ENCODE measurements at regions not wholly inside any gene's neighbourhood (a gene's known extent, or its start where the extent isn't known, plus 50 kb on each side); places are given as distances from the start of the nearest gene placed in this dataset.

DNA sequence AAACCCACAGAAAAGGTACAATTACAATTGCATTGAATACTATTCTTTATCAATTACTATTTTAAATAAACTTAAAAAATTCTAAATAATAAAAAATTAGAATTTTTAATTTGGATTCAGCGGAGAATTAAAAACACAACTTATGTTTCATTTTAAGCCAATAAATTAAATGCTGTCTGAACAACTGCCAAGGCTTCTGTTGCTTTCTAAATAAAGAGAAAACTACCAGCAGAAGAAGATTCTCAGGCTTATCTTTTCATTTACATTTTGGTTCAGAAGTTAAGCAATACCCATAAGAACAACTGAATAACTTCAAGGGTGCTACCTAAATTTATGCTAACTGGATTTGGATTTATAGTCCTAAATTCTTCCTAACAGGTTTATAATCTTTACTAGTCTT, 150.0 kb upstream of the FTMT start:
- TF ChIP-seq, protein P1, sequence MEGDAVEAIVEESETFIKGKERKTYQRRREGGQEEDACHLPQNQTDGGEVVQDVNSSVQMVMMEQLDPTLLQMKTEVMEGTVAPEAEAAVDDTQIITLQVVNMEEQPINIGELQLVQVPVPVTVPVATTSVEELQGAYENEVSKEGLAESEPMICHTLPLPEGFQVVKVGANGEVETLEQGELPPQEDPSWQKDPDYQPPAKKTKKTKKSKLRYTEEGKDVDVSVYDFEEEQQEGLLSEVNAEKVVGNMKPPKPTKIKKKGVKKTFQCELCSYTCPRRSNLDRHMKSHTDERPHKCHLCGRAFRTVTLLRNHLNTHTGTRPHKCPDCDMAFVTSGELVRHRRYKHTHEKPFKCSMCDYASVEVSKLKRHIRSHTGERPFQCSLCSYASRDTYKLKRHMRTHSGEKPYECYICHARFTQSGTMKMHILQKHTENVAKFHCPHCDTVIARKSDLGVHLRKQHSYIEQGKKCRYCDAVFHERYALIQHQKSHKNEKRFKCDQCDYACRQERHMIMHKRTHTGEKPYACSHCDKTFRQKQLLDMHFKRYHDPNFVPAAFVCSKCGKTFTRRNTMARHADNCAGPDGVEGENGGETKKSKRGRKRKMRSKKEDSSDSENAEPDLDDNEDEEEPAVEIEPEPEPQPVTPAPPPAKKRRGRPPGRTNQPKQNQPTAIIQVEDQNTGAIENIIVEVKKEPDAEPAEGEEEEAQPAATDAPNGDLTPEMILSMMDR (IDR thresholded peaks at IDR 0.05) = no peak
- no peak for TF ChIP-seq ZFX (IDR thresholded peaks at IDR 0.05; ENCODE audit: borderline replicate concordance)

Data from 22Rv1 (cell line).